CD1c-positive myeloid dendritic cell (primary cell): ENCODE measurements at regions not wholly inside any gene's neighbourhood (a gene's known extent, or its start where the extent isn't known, plus 50 kb on each side); places are given as distances from the start of the nearest gene placed in this dataset.
"Not testable (repeated sequence)": the region's sequence is repeated elsewhere in the genome, so short reads cannot be mapped to it uniquely, and the experiment has no call there.

Experiments
- DNase-seq: peaks from one replicate; pipeline ENCODE4 v3.0.0-alpha.2; 2016; ENCODE audit errors: extremely low spot score

GRCh38 chr16:14002416-14002990, 68.6 kb upstream of the MRTFB start:
- DNase-seq, result no peak

GRCh38 chr16:14003074-14003570, 68.0 kb upstream of the MRTFB start:
- DNase-seq, result peak; percentile 95

GRCh38 chr16:14004031-14004728, 66.9 kb upstream of the MRTFB start:
- no peak for DNase-seq

GRCh38 chr16:14004729-14005315, 66.3 kb upstream of the MRTFB start:
- DNase-seq, result no peak

GRCh38 chr16:14005335-14005734, 65.8 kb upstream of the MRTFB start:
- DNase-seq, result no peak

- DNase-seq, result peak; percentile 67
Observed at GRCh38 chr16:14007450-14007849, 63.7 kb upstream of the MRTFB start.

GRCh38 chr16:14011001-14011400, 60.1 kb upstream of the MRTFB start:
- DNase-seq, result no peak

- DNase-seq, result no peak
Observed at GRCh38 chr16:14011846-14012245, 59.3 kb upstream of the MRTFB start.

- DNase-seq, result no peak
Observed at GRCh38 chr16:14013145-14013570, 58.0 kb upstream of the MRTFB start.

- DNase-seq, result no peak
Observed at GRCh38 chr16:14013571-14014283, 57.4 kb upstream of the MRTFB start.

- DNase-seq, result no peak
Observed at GRCh38 chr16:14014284-14014625, 56.9 kb upstream of the MRTFB start.

GRCh38 chr16:14015033-14015432, 56.1 kb upstream of the MRTFB start:
- peak; percentile 15 for DNase-seq

GRCh38 chr16:14015461-14015860, 55.7 kb upstream of the MRTFB start:
- no peak for DNase-seq

- peak; percentile 86 for DNase-seq
Observed at GRCh38 chr16:14015948-14016347, 55.2 kb upstream of the MRTFB start.

GRCh38 chr16:14016362-14016761, 54.8 kb upstream of the MRTFB start:
- not testable (repeated sequence) for DNase-seq

- no peak for DNase-seq
Observed at GRCh38 chr16:14017886-14018285, 53.2 kb upstream of the MRTFB start.

- DNase-seq, result no peak
Observed at GRCh38 chr16:14018851-14019250, 52.3 kb upstream of the MRTFB start.

GRCh38 chr16:14020141-14020540, 51.0 kb upstream of the MRTFB start:
- no peak for DNase-seq
